A549 (cell line): ENCODE measurements at regions not wholly inside any gene's neighbourhood (a gene's known extent, or its start where the extent isn't known, plus 50 kb on each side); places are given as distances from the start of the nearest gene placed in this dataset.

ENCODE experiments used
- CTCF ChIP-seq: fragments of >200 bp; sonication (Bioruptor Twin); formaldehyde crosslinking; IDR thresholded peaks from 3 replicates; pipeline ENCODE4 v1.5.1; 2016
- REST ChIP-seq: fragments of 200-600 bp; sonication (generic); IDR thresholded peaks from 2 replicates; pipeline ENCODE4 v1.6.1; 2016; ENCODE audit warnings: antibody characterized with exemption, mild to moderate bottlenecking, moderate library complexity

- TF ChIP-seq CTCF: no peak
- no peak for TF ChIP-seq REST
Measured at GRCh38 chr11:8749202-8749601, 66.6 kb downstream of the RPL27A start.
